Cardiac septum (tissue), 1 donor: ENCODE measurements at regions not wholly inside any gene's neighbourhood (a gene's known extent, or its start where the extent isn't known, plus 50 kb on each side); places are given as distances from the start of the nearest gene placed in this dataset.
"Not testable (repeated sequence)": the region's sequence is repeated elsewhere in the genome, so short reads cannot be mapped to it uniquely, and the experiment has no call there.

ENCODE experiments used
- DNase-seq: peaks from one replicate; pipeline ENCODE4 v3.0.0-alpha.2; 2020; ENCODE audit warnings: low spot score
- intact Hi-C: fragments of 100-400 bp; cut with DNase I; formaldehyde crosslinking; loops from one replicate; pipeline ENCODE4 v1.14.0; 2022
- donor health status: DM: no; HTN: no; CAD: no.

GRCh38 chr3:163474766-163475165 lies 1603.5 kb downstream of the SI start:
- intact Hi-C loops, result no loop called here
- no peak for DNase-seq

DNA sequence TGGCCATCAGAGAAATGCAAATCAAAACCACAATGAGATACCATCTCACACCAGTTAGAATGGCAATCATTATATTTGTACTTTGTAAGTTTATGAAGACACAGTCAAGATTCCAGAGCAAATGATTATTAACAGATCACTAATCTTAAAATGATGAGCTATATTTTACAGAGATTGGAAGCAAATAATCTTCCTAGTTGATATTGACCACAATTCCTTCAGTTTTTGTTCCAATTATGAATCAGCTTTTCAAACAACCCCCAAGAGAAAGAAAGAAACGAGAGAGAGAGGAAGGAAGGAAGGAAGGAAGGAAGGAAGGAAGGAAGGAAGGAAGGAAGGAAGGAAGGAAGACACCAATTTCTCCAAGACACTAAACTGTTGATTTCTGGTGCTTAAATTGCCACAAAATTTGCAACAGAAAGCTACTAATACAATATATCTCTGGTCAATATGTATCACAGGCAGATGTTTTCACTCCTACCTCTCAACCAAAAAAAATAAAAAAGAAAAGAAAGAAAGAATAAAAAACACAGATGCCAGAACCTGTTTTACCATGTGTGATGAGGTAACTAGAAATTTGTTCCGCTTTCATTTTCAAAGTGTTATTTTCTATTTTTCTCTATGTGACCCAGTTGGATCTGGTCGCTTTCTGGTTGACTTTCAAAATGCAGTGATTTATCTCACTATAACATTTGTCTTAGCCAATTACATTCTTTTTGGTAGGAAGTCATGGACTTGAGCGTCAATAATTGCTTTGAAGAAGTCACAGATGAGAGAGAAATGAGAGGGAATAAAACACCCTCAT lies 1609.6 kb downstream of the SI start:
- DNase-seq, result no peak
- intact Hi-C loops, result no loop called here

GRCh38 chr3:163462446-163462845 lies 1615.8 kb downstream of the SI start:
- intact Hi-C loops, result no loop called here
- DNase-seq, result no peak

DNA sequence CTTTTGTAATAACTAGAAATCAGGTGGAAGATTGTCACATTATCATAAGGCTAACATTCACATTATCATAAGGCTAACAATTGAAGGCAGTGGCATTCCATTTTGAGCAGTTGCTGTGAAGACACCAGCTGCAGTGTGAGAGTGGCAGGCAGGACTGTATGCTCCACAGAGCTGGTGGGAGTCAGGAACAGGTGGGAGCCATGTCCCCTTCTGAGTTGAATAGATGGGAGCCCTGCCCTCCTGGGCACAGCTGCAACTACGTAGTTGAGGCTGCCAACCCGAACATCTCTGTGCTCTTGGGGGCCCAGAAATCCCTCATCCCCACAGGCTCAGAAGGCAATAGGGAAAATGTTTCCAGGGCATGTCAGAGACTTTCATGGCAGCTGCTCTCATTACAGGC lies 1627.6 kb downstream of the SI start:
- no peak for DNase-seq
- intact Hi-C loops, result no loop called here

GRCh38 chr3:163438760-163439159 lies 1639.5 kb downstream of the SI start:
- DNase-seq, result no peak
- intact Hi-C loops, result no loop called here

DNA sequence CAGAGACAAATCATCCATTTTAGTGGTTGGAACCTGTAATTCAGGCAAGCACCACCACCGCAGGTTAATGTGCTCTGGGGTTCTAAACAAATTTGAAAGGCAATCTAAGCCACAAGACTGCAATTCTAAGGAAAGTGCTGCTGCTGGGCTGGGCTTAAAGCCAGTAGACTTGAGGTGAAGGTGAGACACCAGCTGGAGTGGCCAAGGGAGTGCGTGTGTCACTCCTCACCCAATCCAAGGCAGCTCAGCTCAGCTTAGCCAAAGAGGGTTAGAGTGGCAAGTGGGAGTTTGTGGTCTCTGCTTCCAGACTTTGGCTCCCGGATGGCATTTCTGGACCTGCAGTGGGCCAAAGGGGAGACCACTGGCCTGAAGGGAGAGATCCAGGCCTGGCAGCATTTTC lies 1655.6 kb downstream of the SI start:
- intact Hi-C loops, result no loop called here
- DNase-seq, result no peak

- intact Hi-C loops, result no loop called here
- no peak for DNase-seq
Measured at GRCh38 chr3:163391407-163392181, 1686.7 kb downstream of the SI start.

DNA sequence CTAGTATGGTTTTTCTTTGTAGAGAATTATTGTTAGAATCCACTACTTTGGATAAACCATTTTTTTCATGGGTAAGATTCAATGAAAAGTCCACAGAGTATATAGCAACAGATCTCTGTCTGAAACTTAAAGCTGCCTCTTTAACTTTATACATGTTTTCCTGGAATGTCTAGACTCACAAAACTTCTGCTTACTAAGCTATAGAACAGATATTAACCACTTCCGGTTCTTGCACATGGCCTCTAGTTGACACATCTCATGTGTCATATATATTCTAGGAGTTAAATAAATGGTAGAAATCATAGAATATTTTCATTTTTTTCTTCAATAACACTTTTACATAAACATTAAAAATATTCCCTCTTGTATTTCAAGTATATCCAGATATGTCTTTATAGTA lies 1693.9 kb downstream of the SI start:
- intact Hi-C loops, result no loop called here
- DNase-seq, result no peak

- intact Hi-C loops, result no loop called here
- DNase-seq, result no peak
Measured at GRCh38 chr3:163382183-163382582, 1696.1 kb downstream of the SI start.

- no peak for DNase-seq
- intact Hi-C loops, result no loop called here
Measured at GRCh38 chr3:163368168-163368567, 1710.1 kb downstream of the SI start.

DNA sequence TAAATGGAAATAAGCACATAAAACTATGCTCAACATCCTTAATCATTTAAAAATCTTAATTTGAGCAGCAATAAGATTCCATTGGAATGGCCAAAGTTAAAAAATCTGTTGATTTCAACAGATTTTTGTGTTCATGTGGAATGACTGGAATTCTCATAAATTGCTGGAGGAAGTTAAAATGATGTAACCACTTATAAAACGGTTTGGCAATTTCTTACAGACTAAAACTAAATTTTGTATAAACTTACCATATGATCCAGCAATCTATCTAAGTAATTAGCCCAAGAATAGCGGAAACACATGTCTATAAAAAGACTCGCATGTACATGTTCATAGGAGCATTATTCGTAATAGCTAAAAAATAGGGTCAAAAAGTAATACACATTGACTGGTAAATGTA lies 1713.6 kb downstream of the SI start:
- intact Hi-C loops, result no loop called here
- DNase-seq, result no peak

- no peak for DNase-seq
- intact Hi-C loops, result no loop called here
Measured at GRCh38 chr3:163362151-163362550, 1716.1 kb downstream of the SI start.

DNA sequence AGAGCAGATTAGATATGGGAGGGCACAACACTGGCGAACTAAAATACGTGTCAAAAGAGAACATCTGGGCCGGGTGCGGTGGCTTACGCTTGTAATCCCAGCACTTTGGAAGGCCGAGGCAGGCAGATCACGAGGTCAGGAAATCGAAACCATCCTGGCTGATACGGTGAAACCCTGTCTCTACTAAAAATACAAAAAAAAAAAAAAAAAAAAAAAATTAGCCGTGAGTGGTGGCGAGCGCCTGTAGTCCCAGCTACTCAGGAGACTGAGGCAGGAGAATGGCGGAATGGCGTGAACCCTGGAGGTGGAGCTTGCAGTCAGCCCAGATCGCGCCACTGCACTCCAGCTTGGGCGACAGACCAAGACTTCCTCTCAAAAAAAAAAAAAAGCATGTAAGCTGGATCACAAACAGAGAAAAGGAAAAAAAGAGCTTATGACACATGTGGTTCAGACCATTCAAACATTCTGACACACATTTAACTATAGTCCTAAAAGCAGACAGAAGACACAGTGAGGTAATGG lies 1716.9 kb downstream of the SI start:
- intact Hi-C loops, DNase-seq: not testable (repeated sequence)

GRCh38 chr3:163347944-163348343 lies 1730.4 kb downstream of the SI start:
- intact Hi-C loops, result no loop called here
- DNase-seq, result no peak

DNA sequence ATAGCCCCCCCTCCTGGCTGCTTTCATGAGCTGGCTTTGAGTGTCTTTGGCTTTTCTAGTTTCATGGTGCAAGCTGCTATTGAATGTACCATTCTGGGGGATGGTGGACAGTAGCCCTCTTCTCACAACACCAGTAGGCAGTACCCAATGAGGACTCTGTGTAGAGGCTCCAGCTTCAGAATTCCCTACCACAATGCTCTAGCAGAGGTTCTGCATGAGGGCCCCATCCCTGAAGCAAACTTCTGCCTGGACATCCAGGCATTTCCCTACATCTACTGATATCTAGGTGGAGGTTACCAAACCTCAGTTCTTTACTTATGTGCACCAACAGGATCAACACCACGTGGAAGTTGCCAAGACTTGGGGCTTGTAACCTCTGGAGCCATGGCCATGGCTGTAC lies 1742.9 kb downstream of the SI start:
- DNase-seq, result no peak
- intact Hi-C loops, result no loop called here

DNA sequence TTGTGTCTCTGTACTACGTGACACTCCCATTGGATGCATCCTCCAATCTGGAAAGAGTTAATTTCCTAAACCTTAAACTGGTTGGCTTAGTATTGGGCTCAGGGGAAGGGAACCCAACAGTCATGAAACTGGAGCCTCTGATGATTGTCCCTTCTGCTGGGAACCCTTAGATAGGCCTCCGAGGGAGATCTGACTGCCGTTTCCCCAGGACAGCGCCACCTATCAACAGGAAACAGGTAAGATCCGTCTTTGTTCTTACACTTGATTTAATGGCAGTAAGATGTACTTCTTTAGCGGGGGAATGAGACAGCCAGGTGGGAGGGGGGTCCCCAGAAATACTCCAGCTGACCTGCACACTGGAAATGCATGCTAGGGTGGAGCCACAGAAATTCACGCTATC lies 1749.6 kb downstream of the SI start:
- intact Hi-C loops, result no loop called here

DNA sequence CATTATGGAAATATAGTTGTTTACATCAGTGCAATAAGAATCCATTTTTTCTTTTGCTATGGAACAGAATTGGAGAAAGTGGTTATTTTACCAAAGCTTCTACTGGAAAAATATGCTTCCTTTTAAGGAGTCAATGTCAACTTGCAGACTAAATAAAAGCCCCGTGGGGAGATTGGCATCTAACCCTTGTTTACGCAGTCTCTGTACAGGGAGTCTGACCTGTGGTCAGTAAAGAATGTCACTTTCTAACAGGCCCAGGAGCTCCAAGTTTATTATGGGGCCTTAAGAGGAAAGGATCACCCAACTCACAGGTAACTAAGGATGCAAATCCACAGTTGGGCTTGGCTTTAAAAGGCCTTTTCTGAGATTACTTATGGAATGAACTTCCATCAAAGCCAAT lies 1751.2 kb downstream of the SI start:
- DNase-seq, result no peak
- intact Hi-C loops, result no loop called here

More for the DNA sequence above, 1749.6 kb downstream of the SI start:
- DNase-seq, result no peak

GRCh38 chr3:163315786-163316185 lies 1762.5 kb downstream of the SI start:
- no peak for DNase-seq
- intact Hi-C loops, result no loop called here

DNA sequence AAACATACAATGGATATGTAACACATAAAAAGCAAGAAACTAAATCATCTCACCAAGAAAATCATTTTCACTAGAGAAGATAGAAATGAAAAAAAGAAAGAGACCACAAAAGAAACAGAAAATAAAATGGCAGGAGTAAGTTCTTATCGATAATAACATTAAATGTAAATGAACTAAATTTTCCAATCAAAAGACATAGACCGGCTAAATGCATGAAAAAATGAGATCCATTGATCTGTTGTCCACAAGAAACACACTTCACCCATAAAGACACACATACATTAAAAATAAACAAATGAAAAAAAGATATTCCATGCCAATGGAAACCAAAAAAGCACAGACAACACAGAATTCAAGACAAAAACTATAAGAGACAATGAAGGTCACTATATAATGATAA lies 1771.9 kb downstream of the SI start:
- DNase-seq, result no peak
- intact Hi-C loops, result no loop called here

- DNase-seq, result no peak
- intact Hi-C loops, result no loop called here
Measured at GRCh38 chr3:163273694-163274093, 1777.1 kb downstream of the OTOL1 start.

DNA sequence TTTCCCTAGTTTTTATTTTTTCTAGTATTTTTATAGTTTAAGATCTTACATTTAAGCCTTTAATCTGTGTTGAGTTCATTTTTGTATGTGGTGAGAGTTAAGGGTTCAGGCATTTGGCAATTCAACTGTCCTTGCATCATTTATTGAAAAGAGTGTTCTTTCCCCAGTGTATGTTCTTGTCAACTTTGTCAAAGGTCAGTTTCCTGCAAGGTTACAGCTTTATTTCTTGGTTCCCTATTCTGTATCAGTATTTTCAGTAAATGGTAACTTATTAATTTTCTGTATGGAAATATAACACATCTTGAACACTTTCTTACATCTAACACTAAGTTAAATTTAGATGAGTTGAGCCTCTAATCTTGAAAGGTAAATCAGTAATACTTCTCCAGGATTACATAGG lies 1770.1 kb downstream of the OTOL1 start:
- DNase-seq, result no peak
- intact Hi-C loops, result no loop called here
